B cell (primary cell): ENCODE measurements at regions not wholly inside any gene's neighbourhood (a gene's known extent, or its start where the extent isn't known, plus 50 kb on each side); places are given as distances from the start of the nearest gene placed in this dataset.

Experiments used
- ATAC-seq: fragments of 200-7000 bp; cut with Tn5 transposase; one replicate; pipeline ENCODE4 v1.10.0; 2021; ENCODE audit warnings: low read depth, mild to moderate bottlenecking, moderate number of reproducible peaks, moderate library complexity
- CTCF ChIA-PET: fragments of 350-600 bp; sonication (Branson Sonifier 250); formaldehyde crosslinking; loops from one replicate; lab custom pipeline; 2021; ENCODE audit warnings: antibody characterized with exemption, inconsistent platforms; lab: Charles Lee
- POLR2A ChIA-PET: fragments of 350-600 bp; sonication (Branson Sonifier 250); formaldehyde crosslinking; loops from one replicate; lab custom pipeline; 2021; ENCODE audit warnings: antibody characterized with exemption; lab: Charles Lee
- DNase-seq: peaks from one replicate; pipeline ENCODE4 v3.0.0; 2013
- H2AFZ ChIP-seq: 2 replicates; pipeline ENCODE4 v1.6.1; 2012; ENCODE audit warnings: mild to moderate bottlenecking, low read depth, low read length; ENCODE audit not compliant: insufficient read depth, poor library complexity, severe bottlenecking
- H3K27ac ChIP-seq, 2 donors: 1 replicate in 1 of 2; 2 replicates in 1 of 2; pipeline ENCODE4 v1.5.1; 2012 to 2013; ENCODE audit warnings: low read length in 2 of 2, mild to moderate bottlenecking in 2 of 2, moderate library complexity in 1 of 2
- H3K27me3 ChIP-seq, 4 experiments: fragments of 200-600 bp in 1 of 4; sonication (generic) in 1 of 4; replicated peaks in 1 of 4; 1 replicate in 2 of 4; 2 replicates in 2 of 4; pipeline versions ENCODE4 v1.6.1 to v1.7.0; 2013 to 2016; ENCODE audit warnings: low read length in 3 of 4, mild to moderate bottlenecking in 2 of 4, mixed read lengths in 1 of 4, moderate library complexity in 1 of 4; ENCODE audit not compliant: insufficient read depth in 4 of 4, control insufficient read depth in 3 of 4; ENCODE audit errors: control extremely low read depth in 1 of 4
- H3K36me3 ChIP-seq, 2 experiments: replicated peaks in 1 of 2; 1 replicate in 1 of 2; 2 replicates in 1 of 2; pipeline versions ENCODE4 v1.6.1 to v1.7.1; 2013; ENCODE audit warnings: low read length in 1 of 2; ENCODE audit not compliant: insufficient read depth in 2 of 2, control insufficient read depth in 1 of 2; ENCODE audit errors: control extremely low read depth in 1 of 2, extremely low read depth in 1 of 2
- H3K4me1 ChIP-seq, 2 donors: fragments of 200-600 bp in 1 of 2; sonication (generic) in 1 of 2; 1 replicate in 1 of 2; 2 replicates in 1 of 2; pipeline versions ENCODE4 v1.5.1 to v1.6.1; 2013 to 2017; ENCODE audit warnings: low read length in 2 of 2; ENCODE audit not compliant: control insufficient read depth in 2 of 2, insufficient read depth in 2 of 2
- H3K4me2 ChIP-seq: replicated peaks from 2 replicates; pipeline ENCODE3; 2012; ENCODE audit warnings: mild to moderate bottlenecking, low read depth, low read length; ENCODE audit not compliant: poor library complexity, severe bottlenecking
- H3K4me3 ChIP-seq, 5 experiments: fragments of 200-600 bp in 1 of 5; sonication (generic) in 1 of 5; 1 replicate in 3 of 5; 2 replicates in 2 of 5; pipeline versions ENCODE4 v1.5.1 to v1.7.0; 2011 to 2016; ENCODE audit warnings: low read length in 4 of 5, mild to moderate bottlenecking in 4 of 5, low read depth in 2 of 5, control low read depth in 1 of 5, moderate library complexity in 1 of 5; ENCODE audit not compliant: insufficient read depth in 1 of 5; ENCODE audit errors: control extremely low read depth in 1 of 5, extremely low read depth in 1 of 5
- H3K79me2 ChIP-seq: fragments of 200-600 bp; sonication (generic); one replicate; pipeline ENCODE4 v1.6.0; 2016; ENCODE audit warnings: low read length; ENCODE audit not compliant: control insufficient read depth, insufficient read depth
- H3K9ac ChIP-seq: fragments of 200-600 bp; sonication (generic); 2 replicates; pipeline ENCODE4 v1.6.1; 2017; ENCODE audit warnings: mild to moderate bottlenecking, low read length, moderate library complexity
- H3K9me3 ChIP-seq, 3 donors: one replicate each; pipeline versions ENCODE4 v1.6.1 to v1.7.1; 2013; ENCODE audit warnings: low read length in 2 of 3; ENCODE audit not compliant: control insufficient read depth in 2 of 3, insufficient read depth in 1 of 3; ENCODE audit errors: control extremely low read depth in 1 of 3
- H4K20me1 ChIP-seq: 2 replicates; pipeline ENCODE4 v1.6.0; 2012; ENCODE audit warnings: mild to moderate bottlenecking, low read length; ENCODE audit not compliant: insufficient read depth, control insufficient read depth, poor library complexity, severe bottlenecking
- H3K27ac Mint-ChIP-seq: one replicate; pipeline ENCODE4 v1.8.0; 2021; ENCODE audit warnings: mixed read lengths
- H3K27me3 Mint-ChIP-seq: one replicate; pipeline ENCODE4 v1.8.0; 2021; ENCODE audit warnings: mixed read lengths
- H3K4me1 Mint-ChIP-seq: one replicate; pipeline ENCODE4 v1.8.0; 2021; ENCODE audit warnings: mixed read lengths
- H3K4me3 Mint-ChIP-seq: one replicate; pipeline ENCODE4 v1.8.0; 2021; ENCODE audit warnings: mixed read lengths
- H3K9me3 Mint-ChIP-seq: one replicate; pipeline ENCODE4 v1.8.0; 2022; ENCODE audit warnings: mixed read lengths; ENCODE audit not compliant: insufficient read depth
- EZH2 ChIP-seq: IDR thresholded peaks from 2 replicates; pipeline ENCODE4 v1.6.1; 2012; ENCODE audit warnings: borderline replicate concordance, low read depth, mild to moderate bottlenecking, moderate library complexity, low read length; ENCODE audit not compliant: insufficient read depth, poor library complexity, severe bottlenecking
- WGBS: methylation state at CpG from one replicate; pipeline ENCODE4 v1.1.5; 2013; ENCODE audit warnings: missing lambda C conversion rate; ENCODE audit not compliant: insufficient coverage; 5-methylcytosine and 5-hydroxymethylcytosine counted together
- intact Hi-C: fragments of 100-400 bp; cut with micrococcal nuclease; formaldehyde crosslinking; loops from one replicate; pipeline ENCODE4 v1.10.0; 2022
- TF ChIP-seq, protein P1 (sequence below): fragments of 200-600 bp; IDR thresholded peaks from one replicate; pipeline ENCODE4 v1.8.0; 2022; ENCODE audit warnings: antibody characterized with exemption, mild to moderate bottlenecking

DNA sequence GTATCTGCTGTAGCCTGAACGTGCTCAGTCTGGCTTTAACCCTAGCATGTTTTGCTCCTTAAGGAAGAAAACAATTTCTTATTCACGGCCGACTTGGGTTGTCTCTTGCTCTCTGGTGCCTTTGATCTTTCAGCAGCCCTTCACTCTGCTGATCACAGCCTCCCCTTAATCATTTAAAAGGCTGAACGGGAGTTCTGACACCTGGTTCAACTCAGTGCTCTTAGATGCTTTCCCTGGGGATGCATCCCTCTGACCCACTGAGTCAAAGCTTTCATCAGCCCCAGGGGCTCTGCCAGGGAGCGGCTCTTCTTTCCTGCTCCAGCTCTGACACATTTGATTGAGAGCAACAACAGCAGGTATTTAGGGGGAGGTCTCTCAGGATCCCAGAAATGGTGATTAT lies 79.0 kb upstream of the FYN start:
- H3K27ac ChIP-seq: no peak overlapping the region
- no peaks in the 10 kb centered on the region for H4K20me1 ChIP-seq
- ChIA-PET POLR2A (no interaction called here), CTCF (interaction anchor here (0.9 kb wide), 1 partner anchor 52 kb away, joined by 3 read pairs; no protein-coding TSS in a partner anchor)
- DNase-seq (no peak), ATAC-seq (no peak)
- H3K4me1 ChIP-seq: no peaks in the 10 kb centered on the region
- TF ChIP-seq, protein P1, sequence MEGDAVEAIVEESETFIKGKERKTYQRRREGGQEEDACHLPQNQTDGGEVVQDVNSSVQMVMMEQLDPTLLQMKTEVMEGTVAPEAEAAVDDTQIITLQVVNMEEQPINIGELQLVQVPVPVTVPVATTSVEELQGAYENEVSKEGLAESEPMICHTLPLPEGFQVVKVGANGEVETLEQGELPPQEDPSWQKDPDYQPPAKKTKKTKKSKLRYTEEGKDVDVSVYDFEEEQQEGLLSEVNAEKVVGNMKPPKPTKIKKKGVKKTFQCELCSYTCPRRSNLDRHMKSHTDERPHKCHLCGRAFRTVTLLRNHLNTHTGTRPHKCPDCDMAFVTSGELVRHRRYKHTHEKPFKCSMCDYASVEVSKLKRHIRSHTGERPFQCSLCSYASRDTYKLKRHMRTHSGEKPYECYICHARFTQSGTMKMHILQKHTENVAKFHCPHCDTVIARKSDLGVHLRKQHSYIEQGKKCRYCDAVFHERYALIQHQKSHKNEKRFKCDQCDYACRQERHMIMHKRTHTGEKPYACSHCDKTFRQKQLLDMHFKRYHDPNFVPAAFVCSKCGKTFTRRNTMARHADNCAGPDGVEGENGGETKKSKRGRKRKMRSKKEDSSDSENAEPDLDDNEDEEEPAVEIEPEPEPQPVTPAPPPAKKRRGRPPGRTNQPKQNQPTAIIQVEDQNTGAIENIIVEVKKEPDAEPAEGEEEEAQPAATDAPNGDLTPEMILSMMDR: no peak
- TF ChIP-seq EZH2: no peak
- no peak overlapping the region for H3K27ac Mint-ChIP-seq
- no peak overlapping the region for H3K4me3 ChIP-seq
- 81% methylated on average over 3 of the region's 5 CpGs for WGBS
- no peaks in the 10 kb centered on the region for H3K9me3 ChIP-seq
- intact Hi-C loops: no loop called here
- H3K27me3 ChIP-seq: peaks cover 0 to 6% (median 0%) of the 10 kb centered on the region in 4 experiments
- no peaks in the 10 kb centered on the region for H3K79me2 ChIP-seq
- no peak overlapping the region for H3K4me3 Mint-ChIP-seq
- no peaks in the 10 kb centered on the region for H3K36me3 ChIP-seq
- no peak overlapping the region for H2AFZ ChIP-seq
- H3K4me2 ChIP-seq: no peak overlapping the region
- no peak overlapping the region for H3K9ac ChIP-seq
- no peaks in the 10 kb centered on the region for H3K4me1 Mint-ChIP-seq
- no peaks in the 10 kb centered on the region for H3K9me3 Mint-ChIP-seq
- H3K27me3 Mint-ChIP-seq: peaks cover 24% of the 10 kb centered on the region

DNA sequence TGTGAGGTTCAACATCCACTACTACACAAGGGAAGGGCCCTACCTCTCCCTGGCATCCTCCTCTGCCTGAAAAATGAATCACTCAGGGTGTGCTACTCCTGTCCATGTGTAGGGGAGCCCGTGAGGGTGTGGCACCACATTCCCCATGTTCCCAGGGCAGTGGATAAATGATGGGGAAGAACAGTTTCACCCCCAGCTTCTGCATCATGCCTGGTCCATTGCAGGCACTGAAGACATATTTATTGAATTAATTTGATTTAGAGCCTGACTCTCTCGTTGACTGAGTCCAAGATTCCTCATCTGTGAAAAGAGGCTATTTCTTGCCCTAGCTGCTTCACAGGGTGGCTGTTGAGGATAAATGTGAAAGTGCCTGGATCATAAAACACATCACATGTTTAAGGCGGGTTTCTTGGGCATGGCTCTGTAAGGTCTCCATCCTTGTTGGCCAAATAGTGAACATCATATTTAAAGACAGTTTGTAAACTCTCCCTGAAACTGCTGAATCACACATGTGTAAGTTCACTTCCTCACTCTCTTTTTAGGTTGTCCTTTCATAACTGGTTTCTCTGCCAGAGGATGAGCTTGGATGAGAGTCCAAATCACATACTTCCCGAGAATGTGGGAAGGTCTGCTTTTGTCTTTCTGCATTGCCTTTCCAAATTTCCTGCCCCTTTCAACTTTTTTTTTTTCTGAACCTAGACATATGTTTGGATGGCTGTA lies 79.7 kb upstream of the FYN start:
- no peak overlapping the region for H3K4me2 ChIP-seq
- no peak for DNase-seq
- no peaks in the 10 kb centered on the region for H3K9me3 ChIP-seq
- peaks cover 0 to 6% (median 0%) of the 10 kb centered on the region in 4 experiments for H3K27me3 ChIP-seq
- H3K27ac Mint-ChIP-seq: no peak overlapping the region
- no peaks in the 10 kb centered on the region for H3K9me3 Mint-ChIP-seq
- ATAC-seq: no peak
- 80% methylated on average over 1 of the region's 4 CpGs for WGBS
- no peak overlapping the region for H3K4me3 ChIP-seq
- no peaks in the 10 kb centered on the region for H4K20me1 ChIP-seq
- H3K27ac ChIP-seq: no peak overlapping the region
- peaks cover 20% of the 10 kb centered on the region for H3K27me3 Mint-ChIP-seq
- TF ChIP-seq, protein P1: no peak
- no peak for TF ChIP-seq EZH2
- POLR2A ChIA-PET: no interaction called here
- CTCF ChIA-PET: no interaction called here
- no peak overlapping the region for H2AFZ ChIP-seq
- H3K9ac ChIP-seq: no peak overlapping the region
- no peaks in the 10 kb centered on the region for H3K4me1 Mint-ChIP-seq
- H3K36me3 ChIP-seq: no peaks in the 10 kb centered on the region
- no peak overlapping the region for H3K4me3 Mint-ChIP-seq
- no peaks in the 10 kb centered on the region for H3K79me2 ChIP-seq
- H3K4me1 ChIP-seq: no peaks in the 10 kb centered on the region
- intact Hi-C loops: no loop called here
